DMS 273 (cell line): ENCODE measurements at regions not wholly inside any gene's neighbourhood (a gene's known extent, or its start where the extent isn't known, plus 50 kb on each side); places are given as distances from the start of the nearest gene placed in this dataset.

Experiments used
- DNase-seq: peaks from one replicate; lab custom pipeline; 2025; ENCODE audit not compliant: unreplicated experiment; lab: John Stamatoyannopoulos, UW

GRCh38 chr4:183846951-183847350 lies 58.2 kb upstream of the STOX2 start:
- no peak for DNase-seq

- peak; percentile 25 for DNase-seq
Observed at GRCh38 chr4:183848805-183849204, 56.3 kb upstream of the STOX2 start.

GRCh38 chr4:183852910-183853547 lies 52.1 kb upstream of the STOX2 start:
- DNase-seq = peak; percentile 8

- no peak for DNase-seq
Observed at GRCh38 chr4:183853548-183853940, 51.6 kb upstream of the STOX2 start.
